Heart right ventricle (tissue), 16 donors: ENCODE measurements at regions not wholly inside any gene's neighbourhood (a gene's known extent, or its start where the extent isn't known, plus 50 kb on each side); places are given as distances from the start of the nearest gene placed in this dataset.
A peak's percentile ranks its signal among the peaks of the same experiment; 100 is the strongest.

Experiments
- ATAC-seq, 8 donors: fragments of 200-7000 bp; cut with Tn5 transposase; one replicate each; pipeline ENCODE4 v1.9.1; 2020; ENCODE audit warnings: mild to moderate bottlenecking in 8 of 8, moderate library complexity in 8 of 8, moderate number of reproducible peaks in 1 of 8
- DNase-seq, 2 donors: peaks; one replicate each; pipeline ENCODE4 v3.0.0-alpha.2; 2020
- H3K27ac ChIP-seq, 10 donors: fragments of 200-600 bp; sonication (generic) in 2 of 10; one replicate each; pipeline versions ENCODE4 v1.5.0 to v1.8.0; 2020 to 2022; ENCODE audit warnings: mild to moderate bottlenecking in 3 of 10
- H3K27me3 ChIP-seq, 7 donors: fragments of 200-600 bp; one replicate each; pipeline ENCODE4 v1.8.0; 2021 to 2022; ENCODE audit warnings: mild to moderate bottlenecking in 2 of 7
- H3K36me3 ChIP-seq, 9 donors: fragments of 200-600 bp; sonication (generic) in 1 of 9; one replicate each; pipeline versions ENCODE4 v1.5.0 to v1.8.0; 2020 to 2022; ENCODE audit warnings: mild to moderate bottlenecking in 2 of 9
- H3K4me1 ChIP-seq, 9 donors: fragments of 200-600 bp; sonication (generic) in 1 of 9; one replicate each; pipeline versions ENCODE4 v1.5.0 to v1.8.0; 2020 to 2022; ENCODE audit warnings: mild to moderate bottlenecking in 4 of 9
- H3K4me3 ChIP-seq, 10 donors: fragments of 200-600 bp; sonication (generic) in 2 of 10; one replicate each; pipeline versions ENCODE4 v1.5.0 to v1.8.0; 2020 to 2022; ENCODE audit warnings: mild to moderate bottlenecking in 7 of 10, moderate library complexity in 2 of 10
- H3K9me3 ChIP-seq, 11 donors: fragments of 200-600 bp in 10 of 11; sonication (generic) in 2 of 11; one replicate each; pipeline versions ENCODE4 v1.5.0 to v1.8.0; 2013 to 2022; ENCODE audit warnings: mild to moderate bottlenecking in 2 of 11, control low read depth in 1 of 11, moderate library complexity in 1 of 11
- WGBS, 2 donors: extraction: QIAGEN DNeasy Blood & Tissue Kit; methylation state at CpG; one replicate each; pipeline ENCODE4 v1.1.7; 2013; ENCODE audit warnings: inconsistent platforms in 1 of 2; 5-methylcytosine and 5-hydroxymethylcytosine counted together
- intact Hi-C, 10 donors: fragments of 100-400 bp; cut with DNase I; formaldehyde crosslinking; loops; one replicate each; pipeline versions ENCODE4 v1.11.1 to v1.14.2; 2022
- TF ChIP-seq, protein P1 (sequence below), 9 donors: fragments of 200-600 bp; sonication (generic) in 2 of 9; IDR thresholded peaks; one replicate each; pipeline versions ENCODE4 v1.5.0 to v1.8.0; 2021 to 2022; ENCODE audit warnings: antibody characterized with exemption in 9 of 9, mild to moderate bottlenecking in 5 of 9, moderate library complexity in 1 of 9
- donor health status: Arrhythmogenic right ventricular cardiomyopathy.
- donor health status: ischemic (EF 13 %, LVEDD 7.1; RV severe dilation, severe dysfunction).
- donor health status: healthy with polysubstance abuse.
- donor health status: DM: no; HTN: yes; CAD: no.
- donor health status: DM: no; HTN: no; CAD: no.
- donor health status: ischemic (EF 25% LVEDD 6.9; RV normal size, moderate dysfunction).
- donor health status: ischemic (EF 25% LVEDD 5.7; RV mildly dilated, moderate dysfunction).
- donor health status: healthy.
- donor health status: DM: yes; HTN: yes; CAD: no.
- donor health status: Ischemic cardiomyopathy.
- donor health status: ischemic (EF 35%, LVEDD 5.7; RV mildly dilated, moderate dysfunction).
- donor health status: nonischemic (EF 11% LVEDD 7.7; RV severe dilation, severe dysfunction).
- donor health status: DM: yes; HTN: yes; CAD: no.
- donor health status: PGD.
- donor health status: ischemic (EF 29% LVEDD 5.4; RV normal size, mild dysfunction).
- donor health status: nonischemic (EF 23%, LVEDD 6.1; RV moderate dilation, normal function).

DNA sequence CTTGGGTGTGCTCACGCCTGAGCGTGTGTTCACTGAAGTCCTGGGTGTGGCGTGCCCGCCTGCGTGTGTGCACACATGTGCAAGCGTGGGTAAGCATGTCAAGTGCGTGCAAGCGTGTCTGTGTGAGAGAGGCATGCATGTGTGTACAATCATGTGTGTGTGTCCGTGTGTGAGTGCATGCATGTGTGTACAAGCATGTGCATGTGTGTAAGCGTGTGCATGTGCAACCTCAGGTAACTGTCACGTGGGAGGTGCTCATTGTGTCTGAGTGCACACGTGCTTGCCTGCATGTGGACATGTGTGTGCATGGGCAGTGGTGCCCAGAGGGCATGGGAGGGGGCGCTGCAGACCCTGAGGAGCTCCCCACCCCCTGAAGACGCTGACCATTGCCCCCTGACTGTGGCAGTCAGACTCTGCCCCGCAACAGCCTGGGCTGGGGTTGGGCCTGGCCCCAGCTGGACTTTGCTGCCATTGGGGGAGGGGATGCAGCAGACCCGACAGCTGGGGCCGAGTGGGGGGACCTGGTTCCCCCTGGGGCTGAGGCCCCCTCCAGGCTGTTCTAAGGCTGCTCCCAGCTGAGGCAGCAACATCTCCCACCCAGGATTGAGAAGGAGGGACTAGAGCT, 88.1 kb downstream of the UNCX start:
- Histone ChIP-seq H3K36me3 (no peaks in the 10 kb centered on the region), H3K27ac (no peak overlapping the region), H3K27me3 (peaks cover 7 to 82% (median 61%) of the 10 kb centered on the region in 7 donors), H3K9me3 (no peaks in the 10 kb centered on the region), H3K4me1 (no peaks in the 10 kb centered on the region), H3K4me3 (no peak overlapping the region)
- no peak for ATAC-seq
- intact Hi-C loops = no loop called here
- DNase-seq = no peak
- TF ChIP-seq, protein P1, sequence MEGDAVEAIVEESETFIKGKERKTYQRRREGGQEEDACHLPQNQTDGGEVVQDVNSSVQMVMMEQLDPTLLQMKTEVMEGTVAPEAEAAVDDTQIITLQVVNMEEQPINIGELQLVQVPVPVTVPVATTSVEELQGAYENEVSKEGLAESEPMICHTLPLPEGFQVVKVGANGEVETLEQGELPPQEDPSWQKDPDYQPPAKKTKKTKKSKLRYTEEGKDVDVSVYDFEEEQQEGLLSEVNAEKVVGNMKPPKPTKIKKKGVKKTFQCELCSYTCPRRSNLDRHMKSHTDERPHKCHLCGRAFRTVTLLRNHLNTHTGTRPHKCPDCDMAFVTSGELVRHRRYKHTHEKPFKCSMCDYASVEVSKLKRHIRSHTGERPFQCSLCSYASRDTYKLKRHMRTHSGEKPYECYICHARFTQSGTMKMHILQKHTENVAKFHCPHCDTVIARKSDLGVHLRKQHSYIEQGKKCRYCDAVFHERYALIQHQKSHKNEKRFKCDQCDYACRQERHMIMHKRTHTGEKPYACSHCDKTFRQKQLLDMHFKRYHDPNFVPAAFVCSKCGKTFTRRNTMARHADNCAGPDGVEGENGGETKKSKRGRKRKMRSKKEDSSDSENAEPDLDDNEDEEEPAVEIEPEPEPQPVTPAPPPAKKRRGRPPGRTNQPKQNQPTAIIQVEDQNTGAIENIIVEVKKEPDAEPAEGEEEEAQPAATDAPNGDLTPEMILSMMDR (IDR thresholded peaks at IDR 0.05) = no peak
- 81 to 88% methylated on average over 17 of the region's 17 CpGs for WGBS, 2 donors

DNA sequence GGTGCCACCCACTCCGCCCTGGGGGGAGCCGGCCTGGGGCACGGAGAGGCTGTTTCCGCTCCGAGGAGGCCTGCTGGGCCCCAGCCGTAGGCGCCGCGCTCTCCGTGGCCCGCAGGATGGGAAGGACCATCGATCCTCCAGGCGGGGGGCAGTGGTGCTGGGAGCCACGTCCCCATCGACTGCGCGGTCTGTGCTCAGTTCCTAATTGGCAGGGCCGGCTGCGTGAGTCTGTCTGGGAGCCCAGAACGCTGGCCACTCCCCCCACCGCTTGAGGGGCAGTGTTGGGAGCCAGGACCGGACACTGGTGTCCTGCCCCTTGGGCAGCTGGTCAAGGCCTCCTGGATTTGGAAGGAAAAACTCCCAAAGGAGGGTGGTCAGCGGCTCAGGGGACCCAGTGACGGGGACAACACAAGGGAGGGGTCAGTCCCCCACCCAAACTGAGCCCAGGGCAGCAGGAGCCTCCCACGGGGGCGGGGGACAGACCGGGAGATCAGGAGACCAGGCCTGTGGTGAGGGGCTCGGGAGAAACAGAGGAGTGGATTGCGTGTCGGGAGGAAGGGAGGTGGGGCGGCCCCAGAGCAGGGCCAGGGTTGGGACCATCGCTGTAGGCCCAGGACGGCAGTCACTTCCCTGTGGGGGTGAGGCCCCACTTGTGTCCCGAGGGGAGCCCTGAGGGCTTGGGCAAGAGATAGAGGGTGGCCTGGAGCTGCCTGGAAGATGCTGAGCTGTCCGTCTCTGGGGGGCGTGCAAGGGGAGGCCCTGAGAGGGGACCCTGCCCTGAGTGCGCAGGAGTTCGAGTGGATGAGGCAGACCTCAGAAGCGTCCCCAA, 89.0 kb downstream of the UNCX start:
- no peaks in the 10 kb centered on the region for H3K4me1 ChIP-seq
- ATAC-seq = peak in 2 of 8 donors; percentile 25 to 29
- H3K36me3 ChIP-seq = no peaks in the 10 kb centered on the region
- TF ChIP-seq, protein P1 (IDR thresholded peaks at IDR 0.05) = no peak
- intact Hi-C loops = no loop called here
- H3K27me3 ChIP-seq = peaks cover 7 to 82% (median 68%) of the 10 kb centered on the region in 7 donors
- no peak for DNase-seq
- WGBS, 2 donors = 61 to 62% methylated on average over 38 to 39 of the region's 39 CpGs
- no peak overlapping the region for H3K4me3 ChIP-seq
- H3K27ac ChIP-seq = no peak overlapping the region
- no peaks in the 10 kb centered on the region for H3K9me3 ChIP-seq

DNA sequence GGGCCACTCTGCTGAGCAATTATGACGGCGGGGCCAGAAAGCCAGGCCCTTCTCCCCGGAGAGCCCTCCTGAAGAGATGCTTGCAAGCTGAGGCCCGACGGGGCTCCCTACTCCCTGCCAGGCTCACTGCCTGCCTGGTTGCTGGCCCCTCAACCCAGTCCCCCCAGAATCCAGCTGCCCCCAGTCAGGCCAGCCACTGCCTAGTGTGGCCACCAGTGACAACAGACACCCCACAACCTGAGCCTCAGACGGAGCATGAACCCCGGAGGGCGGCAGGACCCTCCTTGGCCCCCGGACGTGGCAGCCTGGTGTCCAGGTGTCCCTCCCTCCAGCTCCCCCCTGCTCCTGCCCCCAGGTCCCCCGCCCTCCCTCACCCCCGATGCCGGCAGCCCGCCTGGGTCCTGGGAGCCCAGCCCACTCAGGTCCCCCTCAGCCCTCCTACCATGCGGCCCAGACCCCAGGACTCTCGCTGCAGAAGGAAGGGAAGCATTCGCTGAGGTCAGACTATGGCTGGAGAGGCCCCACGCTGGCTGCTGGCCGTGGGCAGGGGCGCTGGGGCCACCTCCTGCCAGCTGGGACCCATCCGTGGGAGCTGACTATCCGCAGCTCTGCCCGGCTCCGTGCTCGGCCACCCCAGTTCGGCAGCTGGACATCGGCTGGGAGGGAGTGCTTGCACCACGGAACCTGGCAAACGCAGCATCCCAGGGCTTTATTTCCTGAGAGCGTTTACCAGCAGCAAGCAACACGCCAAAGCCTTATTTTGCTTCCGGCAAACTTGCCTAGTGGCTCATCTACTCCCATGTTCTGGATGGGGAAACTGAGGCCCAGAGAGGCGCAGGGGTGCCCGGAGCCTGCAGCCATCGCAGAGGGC, 89.8 kb downstream of the UNCX start:
- H3K27ac ChIP-seq = no peak overlapping the region
- peaks cover 7 to 74% (median 68%) of the 10 kb centered on the region in 7 donors for H3K27me3 ChIP-seq
- H3K4me1 ChIP-seq = no peaks in the 10 kb centered on the region
- H3K36me3 ChIP-seq = no peaks in the 10 kb centered on the region
- intact Hi-C loops = no loop called here
- DNase-seq = no peak
- no peak for ATAC-seq
- no peaks in the 10 kb centered on the region for H3K9me3 ChIP-seq
- H3K4me3 ChIP-seq = no peak overlapping the region
- 64 to 67% methylated on average over 35 of the region's 35 CpGs for WGBS, 2 donors
- TF ChIP-seq, protein P1 (IDR thresholded peaks at IDR 0.05) = no peak
